Activated T-helper 1 cell treated with anti-CD3 and anti-CD28 coated beads, Interleukin-12 subunit alpha, Interleukin-12 subunit beta, Interleukin-2, Interleukin-4 antibody, amounts not matched to agents 30 ng/mL and 10 ng/mL and 1 ng/mL, durations not matched to agents 14 hours and 24 hours and 36 hours (primary cell): ENCODE measurements at regions not wholly inside any gene's neighbourhood (a gene's known extent, or its start where the extent isn't known, plus 50 kb on each side); places are given as distances from the start of the nearest gene placed in this dataset.
A peak's percentile ranks its signal among the peaks of the same experiment; 100 is the strongest.

ENCODE experiments used
- DNase-seq: peaks from one replicate; pipeline ENCODE4 v3.0.0; 2021; ENCODE audit warnings: low spot score
- H3K27ac Mint-ChIP-seq: one replicate; pipeline ENCODE4 v1.8.0; 2021; ENCODE audit warnings: mild to moderate bottlenecking, mixed read lengths
- H3K27me3 Mint-ChIP-seq: one replicate; pipeline ENCODE4 v1.8.0; 2022; ENCODE audit warnings: mild to moderate bottlenecking, moderate library complexity, mixed read lengths; ENCODE audit not compliant: insufficient read depth
- H3K36me3 Mint-ChIP-seq: one replicate; pipeline ENCODE4 v1.8.0; 2021; ENCODE audit warnings: low read depth, mixed read lengths
- H3K4me1 Mint-ChIP-seq: one replicate; pipeline ENCODE4 v1.8.0; 2021; ENCODE audit warnings: low read depth, mixed read lengths
- H3K4me3 Mint-ChIP-seq: one replicate; pipeline ENCODE4 v1.8.0; 2021; ENCODE audit warnings: mild to moderate bottlenecking, moderate library complexity, mixed read lengths
- H3K9me3 Mint-ChIP-seq: one replicate; pipeline ENCODE4 v1.8.0; 2021; ENCODE audit warnings: mixed read lengths
- intact Hi-C: fragments of 100-400 bp; cut with micrococcal nuclease; formaldehyde crosslinking; loops from one replicate; pipeline ENCODE4 v1.15.1; 2024

GRCh38 chr7:118298771-118299170 lies 74.3 kb downstream of the ANKRD7 start:
- peaks cover 11% of the 10 kb centered on the region for H3K27me3 Mint-ChIP-seq
- H3K4me1 Mint-ChIP-seq, result peaks cover 5% of the 10 kb centered on the region
- H3K27ac Mint-ChIP-seq, result no peak overlapping the region
- intact Hi-C loops, result no loop called here
- H3K9me3 Mint-ChIP-seq, result no peaks in the 10 kb centered on the region
- no peak for DNase-seq
- no peak overlapping the region for H3K4me3 Mint-ChIP-seq
- H3K36me3 Mint-ChIP-seq, result no peaks in the 10 kb centered on the region

DNA sequence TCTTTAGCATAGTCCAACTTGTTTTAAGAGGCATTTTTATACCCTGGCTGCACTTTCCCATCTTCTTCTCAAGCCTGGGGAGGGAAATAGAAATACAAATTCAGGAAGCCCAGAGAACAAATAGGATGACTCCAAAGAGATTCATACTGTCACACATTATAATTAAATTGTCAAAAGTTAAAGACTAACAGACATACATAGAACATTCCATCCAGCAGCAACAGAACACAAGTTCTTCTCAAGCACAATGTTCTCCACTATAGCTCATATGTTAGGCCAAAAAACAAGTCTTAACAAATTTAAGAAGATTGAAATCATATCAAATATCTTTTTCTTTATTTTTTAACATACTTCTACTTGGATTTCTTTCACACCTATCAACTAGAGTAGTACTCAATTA lies 75.7 kb downstream of the ANKRD7 start:
- H3K27me3 Mint-ChIP-seq, result peaks cover 13% of the 10 kb centered on the region
- no peak overlapping the region for H3K4me3 Mint-ChIP-seq
- intact Hi-C loops, result no loop called here
- no peaks in the 10 kb centered on the region for H3K36me3 Mint-ChIP-seq
- peaks cover 5% of the 10 kb centered on the region for H3K4me1 Mint-ChIP-seq
- H3K9me3 Mint-ChIP-seq, result no peaks in the 10 kb centered on the region
- DNase-seq, result no peak
- H3K27ac Mint-ChIP-seq, result no peak overlapping the region

DNA sequence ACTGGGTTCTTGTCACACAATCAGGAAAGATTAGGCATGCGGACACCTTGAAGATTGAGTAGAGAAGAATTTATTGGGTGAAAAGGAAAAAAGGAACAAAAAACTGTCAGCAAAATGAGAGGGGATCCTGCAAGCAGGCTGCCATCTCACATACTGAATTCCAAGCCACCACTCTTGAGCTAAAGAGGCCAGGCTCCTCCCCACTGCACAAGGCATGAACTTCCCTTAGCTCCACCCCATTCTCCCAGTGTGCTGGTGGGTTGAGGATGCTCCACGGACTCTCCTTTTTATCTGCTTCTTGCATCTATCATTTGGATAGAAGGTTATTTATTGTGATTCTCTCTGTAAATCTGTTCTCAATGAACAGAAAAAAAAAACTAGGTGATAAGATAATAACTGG lies 79.6 kb downstream of the ANKRD7 start:
- Mint-ChIP-seq H3K4me3 (no peak overlapping the region), H3K9me3 (peaks cover 11% of the 10 kb centered on the region), H3K27me3 (peaks cover 4% of the 10 kb centered on the region), H3K36me3 (no peaks in the 10 kb centered on the region), H3K4me1 (peaks cover 5% of the 10 kb centered on the region), H3K27ac (no peak overlapping the region)
- no peak for DNase-seq
- intact Hi-C loops, result no loop called here

DNA sequence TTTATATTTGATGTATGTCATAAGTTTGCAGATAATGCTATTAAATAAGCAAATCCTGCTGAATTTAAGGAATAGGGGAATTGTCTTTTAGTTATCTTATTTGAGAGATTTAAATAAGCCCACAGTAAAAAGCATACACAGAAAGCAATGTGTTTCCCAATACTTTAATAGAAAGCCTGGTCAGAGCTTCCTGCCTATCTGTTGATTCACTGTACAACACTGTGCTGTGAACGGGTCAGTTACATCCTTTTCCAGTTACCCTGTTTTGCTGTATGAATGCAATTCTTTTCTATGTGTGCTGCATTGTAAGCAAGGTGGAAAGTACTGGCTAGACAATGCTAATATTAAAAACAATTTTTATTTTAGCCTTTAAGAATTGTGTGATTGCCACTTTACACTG lies 81.2 kb downstream of the ANKRD7 start:
- Mint-ChIP-seq H3K27ac (no peak overlapping the region), H3K36me3 (peaks cover 5% of the 10 kb centered on the region), H3K9me3 (peaks cover 26% of the 10 kb centered on the region), H3K4me1 (peaks cover 7% of the 10 kb centered on the region), H3K4me3 (no peak overlapping the region), H3K27me3 (peaks cover 4% of the 10 kb centered on the region)
- intact Hi-C loops, result no loop called here
- no peak for DNase-seq

DNA sequence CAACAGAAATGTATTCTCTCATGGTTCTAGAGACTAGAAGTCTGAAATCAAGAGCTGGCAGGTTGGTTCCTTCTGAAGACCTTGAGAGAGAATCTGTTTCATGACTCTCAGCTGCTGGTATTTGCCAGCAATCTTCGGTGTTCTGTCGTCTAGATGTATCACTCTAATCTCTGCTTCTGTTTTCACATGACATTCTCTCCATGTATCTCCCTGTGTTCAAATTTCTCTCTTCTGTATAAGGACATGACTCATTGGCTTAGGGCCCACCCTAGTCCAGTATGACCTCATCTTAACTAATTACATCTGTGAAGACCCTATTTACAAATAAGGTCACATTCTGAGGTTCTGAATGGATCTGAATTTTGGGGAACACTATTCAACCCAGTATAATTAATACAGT lies 82.3 kb downstream of the ANKRD7 start:
- DNase-seq, result no peak
- H3K9me3 Mint-ChIP-seq, result peaks cover 30% of the 10 kb centered on the region
- no peak overlapping the region for H3K27ac Mint-ChIP-seq
- intact Hi-C loops, result no loop called here
- peaks cover 4% of the 10 kb centered on the region for H3K27me3 Mint-ChIP-seq
- peaks cover 5% of the 10 kb centered on the region for H3K36me3 Mint-ChIP-seq
- no peak overlapping the region for H3K4me3 Mint-ChIP-seq
- H3K4me1 Mint-ChIP-seq, result peaks cover 18% of the 10 kb centered on the region

DNA sequence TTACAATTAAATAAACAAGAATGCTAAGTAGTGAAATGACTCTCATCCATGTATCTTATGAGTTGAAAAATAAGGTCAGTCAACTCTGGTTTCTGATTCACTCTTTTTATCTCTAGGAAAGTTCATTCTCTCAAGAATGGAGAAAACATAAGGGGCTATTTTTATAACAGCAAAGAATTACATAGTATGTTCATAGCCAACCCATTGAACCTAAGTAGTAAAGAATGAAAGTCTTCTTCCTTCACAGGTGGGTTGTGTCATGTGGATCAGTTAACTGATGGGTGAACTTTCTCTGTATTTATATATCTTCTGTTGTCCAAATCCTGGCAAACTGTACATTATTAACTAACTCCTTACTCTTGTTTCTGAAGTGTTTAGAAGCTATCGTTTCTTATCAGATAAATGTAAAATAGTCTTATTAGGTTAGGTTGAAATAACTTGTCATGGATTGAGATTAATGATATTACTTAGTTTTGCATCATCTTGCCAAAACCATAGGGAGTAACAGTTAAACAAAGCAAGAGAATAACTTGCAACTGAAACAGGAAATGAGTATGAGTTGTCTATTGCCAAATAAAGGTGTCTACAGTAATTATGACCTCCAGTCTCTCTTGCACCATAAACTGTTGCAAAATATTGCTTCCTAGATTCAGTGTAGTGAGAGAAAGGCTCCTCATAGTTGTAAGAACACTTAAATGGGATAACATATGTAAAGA lies 86.8 kb downstream of the ANKRD7 start:
- Mint-ChIP-seq H3K27me3 (no peaks in the 10 kb centered on the region), H3K27ac (peak overlapping the region; percentile 78), H3K36me3 (peaks cover 12% of the 10 kb centered on the region), H3K4me1 (peaks cover 35% of the 10 kb centered on the region), H3K4me3 (no peak overlapping the region), H3K9me3 (peaks cover 58% of the 10 kb centered on the region)
- intact Hi-C loops, result loop anchor here (1.0 to 5.0 kb wide), 3 partner anchors 23 to 229 kb away; partner anchors contain the start of gene LSM8
- DNase-seq, result no peak

- peak overlapping the region; percentile 37 for H3K4me3 Mint-ChIP-seq
- peaks cover 12% of the 10 kb centered on the region for H3K36me3 Mint-ChIP-seq
- peak overlapping the region; percentile 53 for H3K27ac Mint-ChIP-seq
Measured at GRCh38 chr7:118312051-118312450, 87.5 kb downstream of the ANKRD7 start.

DNA sequence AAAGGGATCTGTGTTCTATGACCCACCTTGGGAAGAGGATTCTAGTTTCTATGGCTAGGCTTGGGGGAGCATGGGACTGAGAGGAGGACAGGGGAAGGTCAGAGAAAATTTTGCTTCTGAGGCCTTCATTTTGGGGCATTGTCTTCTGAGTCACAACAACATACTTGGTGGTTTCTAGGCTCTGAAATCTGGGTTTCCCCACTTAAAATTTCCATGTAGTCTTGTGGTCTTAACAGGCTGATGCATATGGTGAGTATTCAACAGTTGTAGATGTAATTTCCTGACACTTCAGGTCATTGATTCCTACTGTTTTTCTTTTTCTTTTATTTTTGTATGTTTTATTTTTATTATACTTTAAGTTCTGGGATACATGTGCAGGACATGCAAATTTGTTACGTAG lies 88.5 kb downstream of the ANKRD7 start:
- DNase-seq, result peak; percentile 4
- Mint-ChIP-seq H3K27me3 (peaks cover 6% of the 10 kb centered on the region), H3K9me3 (peaks cover 55% of the 10 kb centered on the region), H3K4me1 (peaks cover 35% of the 10 kb centered on the region), H3K27ac (peak overlapping the region; percentile 91), H3K4me3 (peak overlapping the region; percentile 16), H3K36me3 (peaks cover 12% of the 10 kb centered on the region)
- intact Hi-C loops, result loop anchor here (5.0 kb wide), 2 partner anchors 131 to 231 kb away; partner anchors contain the start of gene LSM8

More at GRCh38 chr7:118312051-118312450, 87.5 kb downstream of the ANKRD7 start:
- intact Hi-C loops, result loop anchor here (5.0 kb wide), 2 partner anchors 130 to 230 kb away; partner anchors contain the start of gene LSM8
- DNase-seq, result no peak
- H3K9me3 Mint-ChIP-seq, result peaks cover 58% of the 10 kb centered on the region
- peaks cover 35% of the 10 kb centered on the region for H3K4me1 Mint-ChIP-seq
- H3K27me3 Mint-ChIP-seq, result peaks cover 4% of the 10 kb centered on the region

DNA sequence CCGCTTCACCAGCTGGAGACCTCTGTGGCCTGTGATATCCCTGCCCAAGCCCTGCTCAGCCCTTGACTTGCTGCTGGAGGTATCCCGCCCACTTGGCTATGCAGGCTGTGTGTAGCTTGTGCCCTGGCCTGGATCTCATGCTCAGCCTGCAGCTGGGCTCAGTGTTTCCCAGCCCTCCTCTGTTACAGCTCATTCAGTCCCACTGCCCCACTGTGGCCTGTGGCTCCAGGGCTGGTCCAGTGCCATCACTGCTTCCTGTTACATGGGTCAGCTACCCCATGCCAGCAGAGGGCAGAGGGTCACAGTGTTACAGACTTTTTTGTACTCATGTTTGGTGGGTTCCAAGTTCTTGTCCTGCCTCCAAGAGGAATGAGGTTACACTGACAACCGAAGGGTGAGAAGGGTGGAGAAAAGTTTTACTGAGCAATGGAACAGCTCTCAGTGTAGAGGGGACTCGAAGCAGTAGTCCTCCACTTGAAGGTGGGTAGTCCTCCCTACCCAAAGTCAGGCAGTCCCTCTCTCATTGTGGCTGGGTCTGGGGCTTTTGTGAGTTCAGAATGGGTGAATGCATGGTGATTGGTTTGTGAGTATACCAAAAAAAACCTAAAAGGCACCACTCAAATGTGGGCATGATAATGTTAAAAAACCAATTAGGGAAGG lies 100.4 kb downstream of the ANKRD7 start:
- H3K4me3 Mint-ChIP-seq, result no peak overlapping the region
- intact Hi-C loops, result loop anchor here (5.0 kb wide), 1 partner anchor 38 kb away; no protein-coding TSS in a partner anchor
- no peak overlapping the region for H3K27ac Mint-ChIP-seq
- H3K36me3 Mint-ChIP-seq, result no peaks in the 10 kb centered on the region
- no peak for DNase-seq
- peaks cover 11% of the 10 kb centered on the region for H3K27me3 Mint-ChIP-seq
- H3K4me1 Mint-ChIP-seq, result peaks cover 5% of the 10 kb centered on the region
- no peaks in the 10 kb centered on the region for H3K9me3 Mint-ChIP-seq

DNA sequence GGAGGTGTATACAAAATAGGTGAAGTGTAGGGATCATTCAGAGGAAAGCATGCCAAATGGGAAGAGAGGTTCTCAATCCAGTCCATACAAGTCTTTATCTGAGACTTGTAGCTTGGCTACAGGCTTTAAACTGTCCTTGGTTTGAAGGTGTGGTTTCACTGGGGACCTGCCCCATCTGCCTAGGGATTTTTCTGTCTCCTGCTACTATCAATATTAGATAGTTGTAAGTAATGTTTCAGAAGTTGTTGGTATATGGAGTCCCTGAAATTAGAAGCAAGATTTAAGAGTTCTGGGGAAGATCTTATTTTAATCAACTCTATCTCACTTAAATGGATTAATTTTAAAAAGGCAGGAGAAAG lies 100.9 kb downstream of the ANKRD7 start:
- peaks cover 5% of the 10 kb centered on the region for H3K4me1 Mint-ChIP-seq
- intact Hi-C loops, result loop anchor here (5.0 kb wide), 1 partner anchor 38 kb away; no protein-coding TSS in a partner anchor
- H3K36me3 Mint-ChIP-seq, result no peaks in the 10 kb centered on the region
- peaks cover 15% of the 10 kb centered on the region for H3K27me3 Mint-ChIP-seq
- H3K4me3 Mint-ChIP-seq, result no peak overlapping the region
- no peak overlapping the region for H3K27ac Mint-ChIP-seq
- no peak for DNase-seq
- H3K9me3 Mint-ChIP-seq, result no peaks in the 10 kb centered on the region

GRCh38 chr7:118327174-118327573 lies 102.7 kb downstream of the ANKRD7 start:
- no peak for DNase-seq
- Mint-ChIP-seq H3K4me3 (no peak overlapping the region), H3K4me1 (peaks cover 5% of the 10 kb centered on the region), H3K9me3 (no peaks in the 10 kb centered on the region), H3K27ac (no peak overlapping the region), H3K36me3 (no peaks in the 10 kb centered on the region), H3K27me3 (peaks cover 18% of the 10 kb centered on the region)
- intact Hi-C loops, result loop anchor here (5.0 kb wide), 1 partner anchor 40 kb away; no protein-coding TSS in a partner anchor

DNA sequence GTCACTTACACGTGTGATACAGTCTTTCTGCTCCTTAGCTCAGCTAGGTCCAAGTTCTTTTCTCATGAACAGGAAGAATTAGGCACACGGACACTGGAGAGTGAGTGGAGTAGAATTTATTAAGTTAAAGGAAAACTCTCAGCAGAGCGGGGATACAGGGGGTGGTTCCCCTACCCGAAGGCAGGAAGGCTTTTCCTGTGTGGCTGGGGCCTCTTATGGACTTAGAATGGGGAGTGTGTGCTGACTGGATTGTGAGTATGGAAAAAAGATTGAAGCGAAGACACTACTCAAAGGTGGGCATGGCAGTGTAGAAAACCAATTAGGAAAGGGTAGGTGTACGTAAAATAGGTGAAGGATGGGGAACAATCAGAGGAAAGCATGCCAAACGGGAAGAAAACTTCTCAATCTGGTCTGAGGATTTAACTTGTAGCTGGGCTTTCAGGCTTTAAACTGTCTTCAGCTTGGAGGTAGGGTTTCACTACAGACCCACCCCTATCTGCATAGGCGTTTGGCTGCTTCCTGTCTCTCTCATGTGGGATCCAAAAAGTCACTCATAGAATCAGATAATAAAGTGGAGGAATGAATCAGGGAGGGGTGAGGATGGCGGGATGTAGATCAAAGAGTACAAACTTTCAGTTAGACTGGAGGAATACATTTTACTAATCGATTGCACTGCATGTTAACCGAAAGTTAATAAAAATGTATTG lies 104.2 kb downstream of the ANKRD7 start:
- Mint-ChIP-seq H3K4me3 (no peak overlapping the region), H3K36me3 (no peaks in the 10 kb centered on the region), H3K9me3 (no peaks in the 10 kb centered on the region), H3K4me1 (peaks cover 5% of the 10 kb centered on the region), H3K27ac (no peak overlapping the region), H3K27me3 (peaks cover 18% of the 10 kb centered on the region)
- intact Hi-C loops, result loop anchor here (5.0 kb wide), 1 partner anchor 41 kb away; no protein-coding TSS in a partner anchor
- no peak for DNase-seq

DNA sequence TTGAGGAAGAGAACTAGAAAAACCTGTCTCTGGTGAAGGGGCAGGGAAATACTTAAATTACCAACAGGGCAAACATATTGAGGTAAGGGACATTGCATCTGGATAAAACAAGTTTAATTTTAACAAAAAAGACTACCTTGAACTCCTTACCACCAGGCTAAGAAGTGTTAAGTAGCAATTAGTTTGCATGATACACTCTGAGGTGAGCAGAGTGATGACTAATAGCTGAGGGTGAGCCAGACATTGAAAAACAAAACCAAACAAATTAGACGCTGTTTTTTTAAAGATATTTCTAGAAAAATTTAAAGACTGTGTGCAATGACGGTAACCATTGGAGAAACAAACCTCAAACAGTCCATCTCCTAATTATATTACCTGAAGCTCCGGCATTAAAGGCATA lies 105.9 kb downstream of the ANKRD7 start:
- Mint-ChIP-seq H3K27ac (no peak overlapping the region), H3K4me1 (peaks cover 5% of the 10 kb centered on the region), H3K4me3 (no peak overlapping the region), H3K9me3 (no peaks in the 10 kb centered on the region), H3K27me3 (peaks cover 13% of the 10 kb centered on the region), H3K36me3 (no peaks in the 10 kb centered on the region)
- intact Hi-C loops, result no loop called here
- no peak for DNase-seq
